HG03108 (cell line): ENCODE measurements at regions not wholly inside any gene's neighbourhood (a gene's known extent, or its start where the extent isn't known, plus 50 kb on each side); places are given as distances from the start of the nearest gene placed in this dataset.
"Not testable (repeated sequence)": the region's sequence is repeated elsewhere in the genome, so short reads cannot be mapped to it uniquely, and the experiment has no call there.

Experiments
- ATAC-seq: cut with Tn5 transposase; IDR thresholded peaks from one replicate; pipeline ENCODE4 v1.9.1; 2021; ENCODE audit warnings: moderate library complexity; ENCODE audit not compliant: unreplicated experiment

- ATAC-seq = no peak
Measured at GRCh38 chr22:48423481-48423911, 1404.2 kb downstream of the BRD1 start.

DNA sequence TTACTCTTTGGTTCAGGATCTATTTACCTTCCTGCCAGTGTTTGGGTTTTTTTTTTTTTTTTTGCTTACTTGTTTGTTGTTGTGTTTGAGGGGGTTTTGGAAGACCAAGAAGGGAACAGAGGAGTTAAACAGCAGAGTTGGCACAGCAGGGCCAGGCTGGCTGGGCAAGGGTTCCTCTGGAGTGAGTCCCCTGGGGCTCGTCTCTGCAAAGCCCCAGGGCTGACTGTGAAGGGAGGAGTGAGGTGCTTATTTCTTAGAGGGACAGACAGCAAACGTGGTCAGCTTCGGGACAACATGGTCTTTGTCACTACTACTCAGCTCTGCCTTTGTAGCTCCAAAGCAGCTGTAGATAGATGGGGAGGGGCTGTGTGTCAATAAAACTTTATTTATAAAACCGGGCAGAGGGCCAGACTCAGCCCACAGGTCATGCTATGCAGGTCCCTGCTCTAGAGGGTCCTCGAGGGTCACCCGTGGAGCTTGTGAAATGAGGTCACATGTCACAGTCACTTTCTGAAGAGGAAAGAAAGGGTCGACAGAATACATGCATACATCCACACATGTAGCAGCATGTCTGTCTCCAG, 1404.7 kb downstream of the BRD1 start:
- ATAC-seq = no peak

- no peak for ATAC-seq
Measured at GRCh38 chr22:48418831-48419230, 1408.8 kb downstream of the BRD1 start.

- ATAC-seq = no peak
Measured at GRCh38 chr22:48417225-48418070, 1410.2 kb downstream of the BRD1 start.

DNA sequence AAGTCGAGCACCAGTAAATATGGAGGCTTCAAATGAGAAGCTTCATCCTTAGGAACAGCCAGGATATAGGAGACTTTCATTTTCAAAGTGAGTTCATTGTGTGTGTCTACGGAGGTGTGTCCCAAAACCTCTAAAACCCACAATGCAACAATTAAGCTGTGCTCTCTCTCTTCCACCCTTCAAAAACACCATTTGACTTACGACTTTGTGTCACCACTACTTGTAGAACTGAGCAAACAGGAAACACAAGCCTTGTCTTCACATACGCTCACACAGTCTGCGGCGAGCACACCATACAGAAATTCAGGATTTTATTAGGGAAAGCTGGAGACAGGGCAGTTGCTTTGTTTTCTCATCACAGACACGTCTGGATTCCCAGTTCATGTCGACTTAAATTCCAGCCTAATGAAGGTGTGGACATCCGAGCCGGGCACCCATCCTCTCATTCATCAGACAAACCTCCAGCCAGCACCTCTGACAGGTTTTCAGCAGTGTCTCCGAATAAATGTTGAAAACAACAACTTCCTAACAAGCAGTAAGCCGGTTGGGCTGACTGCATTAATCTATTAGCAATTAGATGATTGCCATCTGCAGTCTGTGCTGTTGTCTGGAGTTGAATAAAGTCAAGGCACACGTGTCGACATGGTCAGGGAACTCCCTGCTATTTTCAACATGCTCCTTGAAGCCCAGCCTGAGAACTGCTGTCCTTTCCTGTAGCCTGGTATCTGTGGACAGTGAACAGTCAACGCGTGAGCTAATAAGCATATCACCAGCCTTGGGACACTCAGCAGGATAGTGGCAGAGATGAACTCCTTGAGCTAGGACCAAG, 1411.1 kb downstream of the BRD1 start:
- no peak for ATAC-seq

DNA sequence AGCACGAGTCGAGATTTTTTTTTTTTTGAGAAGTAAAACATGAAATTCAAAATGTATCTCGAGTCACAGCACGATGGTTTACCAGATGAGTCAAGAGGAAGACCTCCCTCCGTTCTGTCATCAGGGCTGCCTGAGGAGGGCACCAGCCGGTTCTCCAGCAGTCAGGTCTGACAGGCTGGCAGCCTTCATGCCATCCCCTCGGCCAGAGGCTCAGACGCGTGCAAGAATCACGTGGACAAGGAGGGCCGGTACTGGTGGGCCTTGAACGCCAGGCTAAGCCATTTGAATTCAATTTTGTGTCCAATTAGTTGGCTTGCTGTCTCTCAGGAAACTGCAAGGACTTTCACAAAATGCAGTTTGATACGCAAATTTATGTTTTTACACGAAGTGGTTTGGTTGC, 1412.2 kb downstream of the BRD1 start:
- no peak for ATAC-seq

DNA sequence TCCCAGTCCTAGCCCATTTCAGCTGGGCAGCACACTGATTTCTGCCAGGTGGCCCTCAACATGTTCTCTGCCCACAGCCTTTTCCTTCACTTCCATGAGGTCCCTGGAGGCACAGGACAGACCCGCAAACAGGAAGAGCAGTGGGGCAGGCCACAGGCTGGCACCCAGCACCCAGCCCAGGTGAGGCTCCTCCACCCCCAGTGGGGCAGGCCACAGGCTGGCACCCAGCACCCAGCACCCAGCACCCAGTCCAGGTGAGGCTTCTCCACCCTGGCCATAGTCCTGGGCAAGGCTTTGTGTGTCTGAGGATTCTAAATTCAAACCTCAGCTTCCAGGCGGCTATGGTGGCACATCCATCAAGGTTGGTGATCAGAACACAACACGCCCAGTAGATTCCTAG, 1413.0 kb downstream of the BRD1 start:
- ATAC-seq = no peak

- ATAC-seq = not testable (repeated sequence)
Measured at GRCh38 chr22:48412931-48413330, 1414.7 kb downstream of the BRD1 start.

- no peak for ATAC-seq
Measured at GRCh38 chr22:48410536-48410935, 1417.1 kb downstream of the BRD1 start.

GRCh38 chr22:48407256-48407955, 1420.3 kb downstream of the BRD1 start:
- ATAC-seq = no peak

DNA sequence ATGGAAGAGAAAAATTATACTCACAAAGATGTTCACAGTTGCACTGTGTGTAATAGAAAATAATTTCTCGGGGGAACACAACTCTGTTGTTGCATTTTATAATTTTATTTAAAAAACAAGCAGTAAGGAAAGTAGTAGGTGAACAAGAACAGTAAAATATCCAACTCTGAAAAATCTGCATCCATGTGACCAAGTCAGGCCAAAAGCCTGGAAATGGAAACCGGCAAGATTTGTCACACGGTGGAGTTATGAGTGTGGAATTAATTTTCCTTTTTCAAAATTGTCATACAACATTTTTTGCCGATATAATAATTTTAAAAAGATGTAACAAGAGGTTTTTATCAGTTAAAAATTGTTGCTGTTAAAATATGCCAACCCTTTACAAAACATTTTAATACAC, 1421.5 kb downstream of the BRD1 start:
- no peak for ATAC-seq

- no peak for ATAC-seq
Measured at GRCh38 chr22:48405741-48406140, 1421.9 kb downstream of the BRD1 start.

GRCh38 chr22:48404801-48405447, 1422.7 kb downstream of the BRD1 start:
- ATAC-seq = no peak

DNA sequence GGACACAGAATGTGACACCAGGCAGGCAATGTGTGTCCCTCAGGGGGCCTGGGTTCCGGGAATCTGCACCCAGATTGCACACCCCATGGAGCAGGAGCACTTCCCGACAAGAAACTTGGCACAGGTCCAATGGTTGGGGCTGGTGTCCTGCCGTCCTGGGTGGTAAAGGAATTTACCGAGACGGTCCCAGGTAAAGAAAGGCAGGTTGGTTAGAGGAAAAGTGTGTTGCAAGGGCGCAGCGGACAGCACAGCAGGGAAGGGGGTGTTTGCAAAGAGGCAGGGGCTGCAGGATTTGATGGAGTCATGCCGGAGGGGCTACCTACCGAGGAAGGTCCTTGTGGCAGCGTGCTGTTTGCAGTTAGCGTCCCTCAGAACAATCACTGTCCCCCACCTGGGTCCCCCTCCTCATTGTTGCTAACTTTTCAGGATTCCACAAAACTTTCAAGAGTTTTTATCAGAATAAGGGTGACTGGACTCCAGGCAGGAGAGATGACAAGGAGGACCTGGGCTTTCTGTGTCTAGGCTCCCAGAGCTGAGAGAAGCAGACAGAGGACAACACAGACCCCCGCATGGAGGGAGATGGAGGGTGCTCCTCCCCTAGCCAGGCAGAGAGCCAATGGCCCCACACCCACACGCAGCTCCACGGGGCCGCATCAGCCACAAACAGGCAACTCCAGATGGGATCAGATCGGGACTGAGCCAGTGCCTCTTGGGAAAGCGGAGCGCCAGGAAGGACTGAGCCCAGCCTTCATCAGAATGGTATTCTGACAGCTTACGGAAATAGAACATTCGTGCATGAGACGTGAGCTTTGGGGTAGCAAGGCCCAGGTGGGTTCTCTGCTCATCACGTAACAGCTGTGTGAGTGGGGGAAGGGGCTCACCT, 1423.9 kb downstream of the BRD1 start:
- ATAC-seq = no peak

- no peak for ATAC-seq
Measured at GRCh38 chr22:48402591-48403031, 1425.1 kb downstream of the BRD1 start.

DNA sequence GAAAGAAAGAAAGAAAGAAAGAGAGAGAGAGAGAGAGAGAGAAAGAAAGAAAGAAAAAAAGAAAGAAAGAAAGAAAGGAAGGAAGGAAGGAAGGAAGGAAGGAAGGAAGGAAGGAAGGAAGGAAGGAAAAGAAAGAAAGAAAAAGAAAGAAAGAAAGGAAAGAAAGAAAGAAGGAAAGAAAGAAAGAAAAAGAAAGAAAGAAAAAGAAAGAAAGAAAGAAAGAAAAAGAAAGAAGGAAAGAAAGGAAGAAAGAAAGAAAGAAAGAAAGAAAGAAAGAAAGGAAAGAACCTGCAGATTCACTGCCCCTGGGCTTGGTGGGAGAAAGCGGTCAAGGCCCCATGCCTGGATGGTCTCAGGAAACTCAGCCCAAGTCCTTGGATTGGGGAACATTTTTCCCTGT, 1426.2 kb downstream of the BRD1 start:
- not testable (repeated sequence) for ATAC-seq

GRCh38 chr22:48398181-48398905, 1429.3 kb downstream of the BRD1 start:
- no peak for ATAC-seq

DNA sequence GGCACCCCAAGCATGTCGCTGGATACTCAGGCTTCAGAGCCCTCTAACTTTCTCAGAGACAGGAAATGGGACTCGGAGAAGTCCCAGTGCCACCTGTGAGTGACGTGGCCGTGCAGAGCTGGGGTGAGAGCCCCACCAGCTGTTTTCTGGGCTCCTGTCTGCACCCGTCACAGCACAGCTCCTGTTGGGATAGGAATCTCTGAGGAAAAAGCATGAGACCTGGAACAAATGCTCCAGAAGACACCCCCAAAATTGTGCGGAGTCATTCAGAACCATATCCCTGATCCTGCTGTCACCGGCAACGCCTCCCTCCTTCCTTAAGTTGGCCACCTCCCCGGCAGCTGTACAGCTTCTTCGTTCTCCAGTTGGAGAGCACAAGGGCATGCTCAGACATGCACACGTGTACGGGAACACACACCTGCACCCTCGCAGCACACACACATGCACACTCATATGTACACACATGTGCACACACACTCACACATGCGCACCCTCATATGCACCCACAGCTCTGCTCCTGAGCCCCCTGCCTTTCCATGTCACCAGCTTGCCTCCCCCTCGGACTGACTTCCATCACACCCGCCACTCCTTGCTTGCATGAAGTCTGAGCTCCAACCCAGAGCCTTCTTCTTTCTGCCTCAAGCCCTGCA, 1430.0 kb downstream of the BRD1 start:
- ATAC-seq = no peak
